NT2/D1 (cell line): ENCODE measurements at regions not wholly inside any gene's neighbourhood (a gene's known extent, or its start where the extent isn't known, plus 50 kb on each side); places are given as distances from the start of the nearest gene placed in this dataset.
"Not testable (repeated sequence)": the region's sequence is repeated elsewhere in the genome, so short reads cannot be mapped to it uniquely, and the experiment has no call there.

Experiments
- DNase-seq: peaks from one replicate; pipeline ENCODE4 v3.0.0-alpha.2; 2011; ENCODE audit warnings: low read depth, low spot score
- H3K27me3 ChIP-seq: 2 replicates; pipeline ENCODE4 v1.6.0; 2011; ENCODE audit warnings: mild to moderate bottlenecking; ENCODE audit not compliant: insufficient read length, insufficient read depth
- H3K36me3 ChIP-seq: 2 replicates; pipeline ENCODE4 v1.6.1; 2011; ENCODE audit warnings: mild to moderate bottlenecking, low read length, mixed read lengths; ENCODE audit not compliant: insufficient read depth, insufficient read length
- H3K4me1 ChIP-seq: 2 replicates; pipeline ENCODE4 v1.5.1; 2011; ENCODE audit not compliant: insufficient read depth, insufficient read length
- H3K4me3 ChIP-seq: 2 replicates; pipeline ENCODE4 v1.5.1; 2011; ENCODE audit warnings: low read depth; ENCODE audit not compliant: insufficient read length
- H3K9ac ChIP-seq: 2 replicates; pipeline ENCODE4 v1.6.0; 2011; ENCODE audit warnings: low read depth; ENCODE audit not compliant: insufficient read length
- H3K9me3 ChIP-seq: 2 replicates; pipeline ENCODE4 v1.5.1; 2011; ENCODE audit warnings: mild to moderate bottlenecking, low read length; ENCODE audit not compliant: insufficient read depth
- SUZ12 ChIP-seq: IDR thresholded peaks from 2 replicates; pipeline ENCODE4 v1.6.1; 2011; ENCODE audit not compliant: insufficient read length, insufficient read depth; ENCODE audit errors: extremely low read depth
- YY1 ChIP-seq: IDR thresholded peaks from 2 replicates; pipeline ENCODE4 v1.6.1; 2011; ENCODE audit not compliant: insufficient read length, insufficient read depth
- ZNF274 ChIP-seq: IDR thresholded peaks from 2 replicates; pipeline ENCODE4 v1.6.1; 2011; ENCODE audit warnings: mild to moderate bottlenecking, low read depth, low read length

DNA sequence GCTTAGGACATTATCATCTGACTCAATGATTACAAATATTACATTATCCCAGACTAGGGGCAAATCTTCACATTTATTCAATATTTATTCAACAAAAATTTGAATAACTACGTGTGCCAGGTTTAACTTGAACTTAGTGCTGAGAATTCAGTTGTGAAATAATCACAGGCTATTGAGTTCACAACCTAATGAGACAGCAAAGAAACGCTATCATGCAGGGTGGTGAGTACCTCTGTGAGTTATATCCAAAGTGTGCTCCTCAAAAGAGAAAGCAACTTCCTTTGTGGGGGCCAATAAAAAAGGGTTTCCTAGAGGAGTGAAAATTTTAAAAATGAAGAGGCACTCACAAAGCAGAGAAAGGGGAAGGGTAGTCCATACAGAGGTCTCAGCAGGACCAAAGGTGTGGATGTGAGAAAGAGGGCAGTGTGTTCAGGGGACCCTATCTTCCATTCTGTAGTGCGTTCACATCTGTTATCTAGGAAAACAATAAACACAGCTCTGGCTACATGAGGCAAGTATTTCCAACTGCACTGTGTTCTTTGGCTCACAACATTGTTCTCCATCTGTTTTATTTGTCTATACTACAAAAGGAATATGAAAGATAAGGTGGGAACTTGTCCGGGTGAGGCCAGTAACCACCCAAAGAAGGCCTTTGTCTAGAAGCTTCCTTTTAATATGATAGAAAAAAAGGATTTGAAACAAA is 155.4 kb upstream of the MARCKS start:
- H3K4me1 ChIP-seq = no peaks in the 10 kb centered on the region
- no peak overlapping the region for H3K4me3 ChIP-seq
- no peak overlapping the region for H3K9ac ChIP-seq
- H3K36me3 ChIP-seq = no peaks in the 10 kb centered on the region
- H3K9me3 ChIP-seq = no peaks in the 10 kb centered on the region
- TF ChIP-seq ZNF274 (no peak), SUZ12 (no peak), YY1 (no peak)
- H3K27me3 ChIP-seq = no peaks in the 10 kb centered on the region
- no peak for DNase-seq

GRCh38 chr6:113707194-113707593 is 150.0 kb upstream of the MARCKS start:
- H3K9me3 ChIP-seq = no peaks in the 10 kb centered on the region
- H3K9ac ChIP-seq = no peak overlapping the region
- H3K4me1 ChIP-seq = no peaks in the 10 kb centered on the region
- no peak overlapping the region for H3K4me3 ChIP-seq
- TF ChIP-seq ZNF274 (no peak), YY1 (no peak), SUZ12 (no peak)
- H3K36me3 ChIP-seq = no peaks in the 10 kb centered on the region
- DNase-seq = no peak
- no peaks in the 10 kb centered on the region for H3K27me3 ChIP-seq

DNA sequence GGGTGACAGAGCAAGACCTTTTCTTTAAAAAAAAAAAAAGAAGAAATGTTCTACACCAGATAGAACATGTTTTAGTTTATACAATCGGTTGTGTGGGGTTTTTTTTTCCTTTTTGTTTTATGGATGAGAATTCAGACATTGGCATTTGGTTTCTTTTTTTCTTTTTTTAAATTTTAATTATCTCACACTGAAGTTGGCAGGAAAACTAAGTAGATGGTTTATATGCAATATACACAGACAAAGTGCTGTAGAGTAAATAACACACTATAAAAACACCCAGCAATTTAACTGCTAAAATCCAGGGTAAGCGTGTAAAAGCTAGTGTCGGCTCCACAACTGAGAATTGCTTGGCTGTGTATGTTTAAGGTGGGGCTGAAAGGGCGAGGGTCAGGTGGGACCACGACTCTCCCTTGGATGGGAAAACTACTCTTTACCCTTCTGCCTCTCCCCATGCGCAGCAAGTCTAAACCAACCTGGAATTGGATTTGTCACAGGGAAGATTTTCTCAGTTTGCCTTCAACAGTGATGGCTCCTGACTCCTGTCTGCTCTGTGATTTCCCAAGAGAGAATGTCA is 147.1 kb upstream of the MARCKS start:
- Histone ChIP-seq H3K27me3 (no peaks in the 10 kb centered on the region), H3K4me1 (no peaks in the 10 kb centered on the region), H3K4me3 (no peak overlapping the region), H3K9ac (no peak overlapping the region), H3K9me3 (no peaks in the 10 kb centered on the region), H3K36me3 (no peaks in the 10 kb centered on the region)
- TF ChIP-seq SUZ12 (no peak), ZNF274 (no peak)
- no peak for DNase-seq

GRCh38 chr6:113713665-113714064 is 143.5 kb upstream of the MARCKS start:
- no peak overlapping the region for H3K4me3 ChIP-seq
- TF ChIP-seq SUZ12 = no peak
- no peak for TF ChIP-seq YY1
- TF ChIP-seq ZNF274 = no peak
- no peaks in the 10 kb centered on the region for H3K36me3 ChIP-seq
- H3K27me3 ChIP-seq = no peaks in the 10 kb centered on the region
- DNase-seq = no peak
- no peaks in the 10 kb centered on the region for H3K4me1 ChIP-seq
- no peak overlapping the region for H3K9ac ChIP-seq
- H3K9me3 ChIP-seq = no peaks in the 10 kb centered on the region

DNA sequence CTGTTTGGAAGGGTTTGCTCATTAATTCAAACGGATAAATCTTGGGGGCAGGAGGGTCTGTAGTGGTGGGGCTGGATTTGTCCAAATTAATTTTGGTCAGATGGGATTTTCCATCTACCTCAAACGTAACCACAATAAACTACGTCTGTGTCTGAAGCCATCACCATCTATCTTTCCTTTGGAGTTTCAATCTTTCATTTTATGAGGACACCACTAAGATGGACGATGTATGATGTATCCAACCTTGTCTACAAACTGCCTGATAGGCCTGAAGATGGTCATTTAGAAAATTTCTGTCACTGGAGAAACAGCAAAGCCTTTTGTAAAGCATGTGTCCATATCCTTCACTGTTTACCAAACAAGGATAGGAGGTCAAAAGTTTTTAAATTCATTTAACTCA is 138.6 kb upstream of the MARCKS start:
- no peaks in the 10 kb centered on the region for H3K9me3 ChIP-seq

DNA sequence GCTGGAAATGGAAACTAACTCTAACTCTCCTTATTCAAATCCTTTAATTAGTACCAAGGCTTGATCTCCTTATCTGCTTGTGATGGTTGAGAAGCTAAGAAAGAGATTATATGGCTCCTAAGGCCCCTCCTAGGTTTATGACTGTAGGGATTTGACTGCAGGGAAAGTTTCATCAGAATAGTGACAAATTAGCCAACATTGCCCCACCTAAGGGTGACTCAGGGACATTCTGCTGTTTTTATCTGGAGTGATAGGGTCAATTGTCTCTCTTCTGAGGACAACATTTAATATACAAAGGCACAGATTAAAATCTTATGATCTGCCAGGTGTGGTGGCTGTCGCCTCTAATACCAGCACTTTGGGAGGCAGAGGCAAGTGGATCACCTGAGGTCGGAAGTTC is 138.1 kb upstream of the MARCKS start:
- Histone ChIP-seq H3K9me3 (no peaks in the 10 kb centered on the region), H3K4me1 (no peaks in the 10 kb centered on the region), H3K36me3 (no peaks in the 10 kb centered on the region), H3K27me3 (no peaks in the 10 kb centered on the region), H3K9ac (no peak overlapping the region), H3K4me3 (no peak overlapping the region)
- no peak for TF ChIP-seq ZNF274
- no peak for TF ChIP-seq YY1
- TF ChIP-seq SUZ12 = no peak
- no peak for DNase-seq

More for the DNA sequence above, 138.6 kb upstream of the MARCKS start:
- no peak for TF ChIP-seq SUZ12
- no peak for TF ChIP-seq ZNF274
- no peak for TF ChIP-seq YY1
- no peaks in the 10 kb centered on the region for H3K27me3 ChIP-seq
- no peak overlapping the region for H3K9ac ChIP-seq
- no peak overlapping the region for H3K4me3 ChIP-seq
- no peaks in the 10 kb centered on the region for H3K4me1 ChIP-seq
- no peak for DNase-seq
- H3K36me3 ChIP-seq = no peaks in the 10 kb centered on the region

- H3K9me3 ChIP-seq = no peaks in the 10 kb centered on the region
- H3K9ac ChIP-seq = no peak overlapping the region
- no peaks in the 10 kb centered on the region for H3K4me1 ChIP-seq
- H3K36me3 ChIP-seq = no peaks in the 10 kb centered on the region
- TF ChIP-seq YY1 (no peak), ZNF274 (no peak), SUZ12 (no peak)
- H3K4me3 ChIP-seq = no peak overlapping the region
- no peak for DNase-seq
- no peaks in the 10 kb centered on the region for H3K27me3 ChIP-seq
Measured at GRCh38 chr6:113719545-113719944, 137.6 kb upstream of the MARCKS start.

- H3K9ac ChIP-seq = no peak overlapping the region
- TF ChIP-seq ZNF274 (no peak), SUZ12 (no peak), YY1 (no peak)
- H3K4me3 ChIP-seq = no peak overlapping the region
- DNase-seq = no peak
- H3K36me3 ChIP-seq = no peaks in the 10 kb centered on the region
- no peaks in the 10 kb centered on the region for H3K4me1 ChIP-seq
- no peaks in the 10 kb centered on the region for H3K27me3 ChIP-seq
- no peaks in the 10 kb centered on the region for H3K9me3 ChIP-seq
Measured at GRCh38 chr6:113723182-113723581, 134.0 kb upstream of the MARCKS start.

DNA sequence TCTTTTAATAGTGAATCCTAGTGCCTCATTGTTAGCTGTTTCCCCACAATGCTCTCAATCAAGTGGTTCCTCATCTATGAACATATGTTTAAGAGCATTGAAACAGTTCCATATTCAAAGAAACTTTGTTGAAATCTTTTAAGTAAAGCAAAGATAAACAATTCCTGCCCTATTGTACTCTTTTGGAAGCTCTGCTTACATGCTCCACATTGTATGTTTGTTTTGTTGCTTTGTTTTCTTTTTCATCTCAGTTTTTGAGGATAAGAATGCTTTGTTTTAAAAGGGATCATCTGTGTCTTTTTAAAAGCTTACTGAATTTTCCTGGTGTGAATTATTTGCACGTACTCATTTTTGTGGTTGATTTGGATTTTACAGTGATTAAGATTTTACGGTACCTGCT is 132.2 kb upstream of the MARCKS start:
- H3K9me3 ChIP-seq, H3K27me3 ChIP-seq, H3K9ac ChIP-seq, DNase-seq, H3K36me3 ChIP-seq, H3K4me3 ChIP-seq, H3K4me1 ChIP-seq: not testable (repeated sequence)
